ENCODE measurements at regions not wholly inside any gene's neighbourhood (a gene's known extent, or its start where the extent isn't known, plus 50 kb on each side); places are given as distances from the start of the nearest gene placed in this dataset.

GRCh38 chr4:162403932-162404331, 240.1 kb upstream of the FSTL5 start:
- Histone ChIP-seq H3K9me3 (ENCODE audit: low read length) (no peaks in the 10 kb centered on the region), H3K27ac (ENCODE audit: low read depth, low read length, poor library complexity, severe bottlenecking) (no peak overlapping the region), H2AFZ (ENCODE audit: low read length) (no peak overlapping the region), H3K4me3 (ENCODE audit: low read depth, low read length, poor library complexity, severe bottlenecking) (no peak overlapping the region), H3K4me2 (ENCODE audit: low read length) (no peak overlapping the region), H3K9me2 (ENCODE audit: insufficient read depth, low read length) (no peaks in the 10 kb centered on the region), H3K36me3 (ENCODE audit: insufficient read depth, low read length) (no peaks in the 10 kb centered on the region), H3K4me1 (ENCODE audit: insufficient read depth, low read length, poor library complexity, severe bottlenecking) (no peaks in the 10 kb centered on the region), H4K20me1 (ENCODE audit: insufficient read depth, low read length) (no peaks in the 10 kb centered on the region), H3K79me2 (ENCODE audit: insufficient read depth, low read depth, low read length) (no peaks in the 10 kb centered on the region)
- POLR2A ChIA-PET = no interaction called here
- TF ChIP-seq EZH2phosphoT487 (IDR thresholded peaks at IDR 0.05; ENCODE audit: borderline replicate concordance, low read depth, low read length) = no peak
- no peak for TF ChIP-seq CTCF (conservative IDR thresholded peaks at IDR 0.05; ENCODE audit: low read length)
- BruUV-seq (replicated peaks) = no TSS peak
- CTCF ChIA-PET (ENCODE audit: unreplicated experiment) = no interaction called here
- intact Hi-C loops (cut with micrococcal nuclease; ENCODE audit: unreplicated experiment) = no loop called here
- DNase-seq (ENCODE audit: low spot score) = no peak

- no peak for DNase-seq (ENCODE audit: low spot score)
- intact Hi-C loops (cut with micrococcal nuclease; ENCODE audit: unreplicated experiment) = no loop called here
- Histone ChIP-seq H3K9me2 (ENCODE audit: insufficient read depth, low read length) (no peaks in the 10 kb centered on the region), H3K9me3 (ENCODE audit: low read length) (no peaks in the 10 kb centered on the region), H2AFZ (ENCODE audit: low read length) (no peak overlapping the region), H3K79me2 (ENCODE audit: insufficient read depth, low read depth, low read length) (no peaks in the 10 kb centered on the region), H3K36me3 (ENCODE audit: insufficient read depth, low read length) (no peaks in the 10 kb centered on the region), H3K4me2 (ENCODE audit: low read length) (no peak overlapping the region), H3K4me1 (ENCODE audit: insufficient read depth, low read length, poor library complexity, severe bottlenecking) (no peaks in the 10 kb centered on the region), H4K20me1 (ENCODE audit: insufficient read depth, low read length) (no peaks in the 10 kb centered on the region), H3K4me3 (ENCODE audit: low read depth, low read length, poor library complexity, severe bottlenecking) (no peak overlapping the region), H3K27ac (ENCODE audit: low read depth, low read length, poor library complexity, severe bottlenecking) (no peak overlapping the region)
- no TSS peak for BruUV-seq (replicated peaks)
- ChIA-PET CTCF (ENCODE audit: unreplicated experiment) (no interaction called here), POLR2A (no interaction called here)
- TF ChIP-seq EZH2phosphoT487 (IDR thresholded peaks at IDR 0.05; ENCODE audit: borderline replicate concordance, low read depth, low read length) (no peak), CTCF (conservative IDR thresholded peaks at IDR 0.05; ENCODE audit: low read length) (no peak)
Measured at GRCh38 chr4:162403419-162403818, 239.6 kb upstream of the FSTL5 start.

GRCh38 chr4:162401021-162401420, 237.2 kb upstream of the FSTL5 start:
- Histone ChIP-seq H3K27ac (ENCODE audit: low read depth, low read length, poor library complexity, severe bottlenecking) (no peak overlapping the region), H3K79me2 (ENCODE audit: insufficient read depth, low read depth, low read length) (no peaks in the 10 kb centered on the region), H3K9me2 (ENCODE audit: insufficient read depth, low read length) (no peaks in the 10 kb centered on the region), H3K4me3 (ENCODE audit: low read depth, low read length, poor library complexity, severe bottlenecking) (no peak overlapping the region), H3K4me2 (ENCODE audit: low read length) (no peak overlapping the region), H3K9me3 (ENCODE audit: low read length) (no peaks in the 10 kb centered on the region), H3K4me1 (ENCODE audit: insufficient read depth, low read length, poor library complexity, severe bottlenecking) (no peaks in the 10 kb centered on the region), H2AFZ (ENCODE audit: low read length) (no peak overlapping the region), H4K20me1 (ENCODE audit: insufficient read depth, low read length) (no peaks in the 10 kb centered on the region), H3K36me3 (ENCODE audit: insufficient read depth, low read length) (no peaks in the 10 kb centered on the region)
- DNase-seq (ENCODE audit: low spot score) = no peak
- CTCF ChIA-PET (ENCODE audit: unreplicated experiment) = no interaction called here
- BruUV-seq (replicated peaks) = no TSS peak
- intact Hi-C loops (cut with micrococcal nuclease; ENCODE audit: unreplicated experiment) = no loop called here
- POLR2A ChIA-PET = no interaction called here
- TF ChIP-seq CTCF (conservative IDR thresholded peaks at IDR 0.05; ENCODE audit: low read length) = no peak
- TF ChIP-seq EZH2phosphoT487 (IDR thresholded peaks at IDR 0.05; ENCODE audit: borderline replicate concordance, low read depth, low read length) = no peak
